ENCODE measurements at regions not wholly inside any gene's neighbourhood (a gene's known extent, or its start where the extent isn't known, plus 50 kb on each side); places are given as distances from the start of the nearest gene placed in this dataset.
"Not testable (repeated sequence)": the region's sequence is repeated elsewhere in the genome, so short reads cannot be mapped to it uniquely, and the experiment has no call there.

GRCh38 chr4:160353548-160353947, 1250.7 kb downstream of the RAPGEF2 start:
- Histone ChIP-seq H3K4me2 (ENCODE audit: extremely low read depth, insufficient read depth, low read length) (no peak overlapping the region), H3K79me2 (ENCODE audit: control insufficient read depth, insufficient read depth, low read length) (no peaks in the 10 kb centered on the region), H3K27me3 (ENCODE audit: control insufficient read depth, insufficient read depth, low read length) (no peaks in the 10 kb centered on the region), H2AFZ (ENCODE audit: low read length) (no peak overlapping the region), H3K36me3 (ENCODE audit: control insufficient read depth, insufficient read depth, low read length) (no peaks in the 10 kb centered on the region), H4K20me1 (ENCODE audit: control insufficient read depth, extremely low read depth, insufficient read depth, low read length) (no peaks in the 10 kb centered on the region), H3K4me1 (ENCODE audit: control insufficient read depth, extremely low read depth, insufficient read depth, low read length) (no peaks in the 10 kb centered on the region), H3K4me3 (replicated peaks in 1 of 4; ENCODE audit: control extremely low read depth in 1 of 4, insufficient read depth in 1 of 4, low read depth in 3 of 4, low read length in 4 of 4) (no peak overlapping the region), H3K9ac (ENCODE audit: insufficient read depth, low read length) (no peak overlapping the region), H3K27ac (ENCODE audit: insufficient read depth, low read length) (no peak overlapping the region), H3K9me3 (ENCODE audit: control insufficient read depth, insufficient read depth, low read depth, low read length) (no peaks in the 10 kb centered on the region)
- DNase-seq (ENCODE audit: low read depth in 2 of 2), result peak in 1 of 2 donors; percentile 10
- TF ChIP-seq CTCF (conservative IDR thresholded peaks at IDR 0.05 in 1 of 2, IDR thresholded peaks at IDR 0.05 in 1 of 2; ENCODE audit: low read depth in 1 of 2, low read length in 2 of 2), result no peak
- TF ChIP-seq EZH2 (IDR thresholded peaks at IDR 0.05; ENCODE audit: low read length, missing control alignments), result no peak

GRCh38 chr4:160362478-160362877, 1259.6 kb downstream of the RAPGEF2 start:
- H3K27ac ChIP-seq (ENCODE audit: insufficient read depth, low read length), result no peak overlapping the region
- H3K4me2 ChIP-seq (ENCODE audit: extremely low read depth, insufficient read depth, low read length), result no peak overlapping the region
- H4K20me1 ChIP-seq (ENCODE audit: control insufficient read depth, extremely low read depth, insufficient read depth, low read length), result no peaks in the 10 kb centered on the region
- no peaks in the 10 kb centered on the region for H3K27me3 ChIP-seq (ENCODE audit: control insufficient read depth, insufficient read depth, low read length)
- DNase-seq (ENCODE audit: low read depth in 2 of 2), result no peak
- H3K79me2 ChIP-seq (ENCODE audit: control insufficient read depth, insufficient read depth, low read length), result no peaks in the 10 kb centered on the region
- TF ChIP-seq EZH2 (IDR thresholded peaks at IDR 0.05; ENCODE audit: low read length, missing control alignments), result no peak
- no peak for TF ChIP-seq CTCF (conservative IDR thresholded peaks at IDR 0.05 in 1 of 2, IDR thresholded peaks at IDR 0.05 in 1 of 2; ENCODE audit: low read depth in 1 of 2, low read length in 2 of 2)
- H3K4me3 ChIP-seq (replicated peaks in 1 of 4; ENCODE audit: control extremely low read depth in 1 of 4, insufficient read depth in 1 of 4, low read depth in 3 of 4, low read length in 4 of 4), result no peak overlapping the region
- no peaks in the 10 kb centered on the region for H3K4me1 ChIP-seq (ENCODE audit: control insufficient read depth, extremely low read depth, insufficient read depth, low read length)
- H2AFZ ChIP-seq (ENCODE audit: low read length), result no peak overlapping the region
- no peaks in the 10 kb centered on the region for H3K9me3 ChIP-seq (ENCODE audit: control insufficient read depth, insufficient read depth, low read depth, low read length)
- H3K9ac ChIP-seq (ENCODE audit: insufficient read depth, low read length), result no peak overlapping the region
- H3K36me3 ChIP-seq (ENCODE audit: control insufficient read depth, insufficient read depth, low read length), result no peaks in the 10 kb centered on the region

- no peak overlapping the region for H3K27ac ChIP-seq (ENCODE audit: insufficient read depth, low read length)
Measured at GRCh38 chr4:160364217-160364616, 1261.3 kb downstream of the RAPGEF2 start.

GRCh38 chr4:160364665-160365064, 1261.8 kb downstream of the RAPGEF2 start:
- not testable (repeated sequence) for H4K20me1 ChIP-seq (ENCODE audit: control insufficient read depth, extremely low read depth, insufficient read depth, low read length); H2AFZ ChIP-seq (ENCODE audit: low read length); H3K9me3 ChIP-seq (ENCODE audit: control insufficient read depth, insufficient read depth, low read depth, low read length); H3K4me1 ChIP-seq (ENCODE audit: control insufficient read depth, extremely low read depth, insufficient read depth, low read length); H3K4me3 ChIP-seq (replicated peaks in 1 of 4; ENCODE audit: control extremely low read depth in 1 of 4, insufficient read depth in 1 of 4, low read depth in 3 of 4, low read length in 4 of 4); H3K27ac ChIP-seq (ENCODE audit: insufficient read depth, low read length); H3K36me3 ChIP-seq (ENCODE audit: control insufficient read depth, insufficient read depth, low read length); H3K9ac ChIP-seq (ENCODE audit: insufficient read depth, low read length); H3K79me2 ChIP-seq (ENCODE audit: control insufficient read depth, insufficient read depth, low read length); DNase-seq (ENCODE audit: low read depth in 2 of 2); H3K27me3 ChIP-seq (ENCODE audit: control insufficient read depth, insufficient read depth, low read length); H3K4me2 ChIP-seq (ENCODE audit: extremely low read depth, insufficient read depth, low read length)

More at GRCh38 chr4:160364217-160364616, 1261.3 kb downstream of the RAPGEF2 start:
- no peak for DNase-seq (ENCODE audit: low read depth in 2 of 2)
- Histone ChIP-seq H4K20me1 (ENCODE audit: control insufficient read depth, extremely low read depth, insufficient read depth, low read length) (no peaks in the 10 kb centered on the region), H3K9me3 (ENCODE audit: control insufficient read depth, insufficient read depth, low read depth, low read length) (no peaks in the 10 kb centered on the region), H2AFZ (ENCODE audit: low read length) (no peak overlapping the region), H3K9ac (ENCODE audit: insufficient read depth, low read length) (no peak overlapping the region), H3K27me3 (ENCODE audit: control insufficient read depth, insufficient read depth, low read length) (no peaks in the 10 kb centered on the region), H3K4me2 (ENCODE audit: extremely low read depth, insufficient read depth, low read length) (no peak overlapping the region), H3K4me1 (ENCODE audit: control insufficient read depth, extremely low read depth, insufficient read depth, low read length) (no peaks in the 10 kb centered on the region), H3K79me2 (ENCODE audit: control insufficient read depth, insufficient read depth, low read length) (no peaks in the 10 kb centered on the region), H3K4me3 (replicated peaks in 1 of 4; ENCODE audit: control extremely low read depth in 1 of 4, insufficient read depth in 1 of 4, low read depth in 3 of 4, low read length in 4 of 4) (no peak overlapping the region), H3K36me3 (ENCODE audit: control insufficient read depth, insufficient read depth, low read length) (no peaks in the 10 kb centered on the region)
- TF ChIP-seq CTCF (conservative IDR thresholded peaks at IDR 0.05 in 1 of 2, IDR thresholded peaks at IDR 0.05 in 1 of 2; ENCODE audit: low read depth in 1 of 2, low read length in 2 of 2) (no peak), EZH2 (IDR thresholded peaks at IDR 0.05; ENCODE audit: low read length, missing control alignments) (no peak)

- not testable (repeated sequence) for H3K27me3 ChIP-seq (ENCODE audit: control insufficient read depth, insufficient read depth, low read length); H3K27ac ChIP-seq (ENCODE audit: insufficient read depth, low read length); H3K4me2 ChIP-seq (ENCODE audit: extremely low read depth, insufficient read depth, low read length); H3K9ac ChIP-seq (ENCODE audit: insufficient read depth, low read length); H3K36me3 ChIP-seq (ENCODE audit: control insufficient read depth, insufficient read depth, low read length); H3K4me1 ChIP-seq (ENCODE audit: control insufficient read depth, extremely low read depth, insufficient read depth, low read length); H3K4me3 ChIP-seq (replicated peaks in 1 of 4; ENCODE audit: control extremely low read depth in 1 of 4, insufficient read depth in 1 of 4, low read depth in 3 of 4, low read length in 4 of 4); H2AFZ ChIP-seq (ENCODE audit: low read length); H3K9me3 ChIP-seq (ENCODE audit: control insufficient read depth, insufficient read depth, low read depth, low read length); H4K20me1 ChIP-seq (ENCODE audit: control insufficient read depth, extremely low read depth, insufficient read depth, low read length); DNase-seq (ENCODE audit: low read depth in 2 of 2); H3K79me2 ChIP-seq (ENCODE audit: control insufficient read depth, insufficient read depth, low read length)
Measured at GRCh38 chr4:160365383-160365782, 1262.5 kb downstream of the RAPGEF2 start.

Measured in fibroblast of lung (primary cell).